Epithelial cell of esophagus (primary cell): ENCODE measurements at regions not wholly inside any gene's neighbourhood (a gene's known extent, or its start where the extent isn't known, plus 50 kb on each side); places are given as distances from the start of the nearest gene placed in this dataset.
A peak's percentile ranks its signal among the peaks of the same experiment; 100 is the strongest.

ENCODE experiments used
- DNase-seq: peaks from one replicate; pipeline ENCODE4 v3.0.0; 2010; ENCODE audit warnings: low read depth
- H3K4me3 ChIP-seq: 2 replicates; pipeline ENCODE4 v1.5.1; 2011; ENCODE audit warnings: mild to moderate bottlenecking, low read length, control low read depth
- CTCF ChIP-seq: IDR thresholded peaks from 2 replicates; pipeline ENCODE4 v1.5.1; 2011; ENCODE audit warnings: low read depth, mild to moderate bottlenecking, low read length, control low read depth, inconsistent platforms; ENCODE audit not compliant: insufficient read depth; ENCODE audit errors: missing control alignments

GRCh38 chr6:48735846-48736245, 624.8 kb upstream of the PTCHD4 start:
- DNase-seq = no peak
- no peak overlapping the region for H3K4me3 ChIP-seq
- TF ChIP-seq CTCF = no peak

GRCh38 chr6:48733581-48733980, 622.6 kb upstream of the PTCHD4 start:
- TF ChIP-seq CTCF = no peak
- peak; percentile 55 for DNase-seq
- no peak overlapping the region for H3K4me3 ChIP-seq

GRCh38 chr6:48714699-48715098, 603.7 kb upstream of the PTCHD4 start:
- no peak for TF ChIP-seq CTCF
- no peak for DNase-seq
- H3K4me3 ChIP-seq = no peak overlapping the region

GRCh38 chr6:48714250-48714649, 603.3 kb upstream of the PTCHD4 start:
- TF ChIP-seq CTCF = no peak
- DNase-seq = no peak
- H3K4me3 ChIP-seq = no peak overlapping the region

- no peak overlapping the region for H3K4me3 ChIP-seq
- no peak for DNase-seq
- no peak for TF ChIP-seq CTCF
Measured at GRCh38 chr6:48713612-48714011, 602.6 kb upstream of the PTCHD4 start.

GRCh38 chr6:48706310-48706709, 595.3 kb upstream of the PTCHD4 start:
- no peak for DNase-seq
- TF ChIP-seq CTCF = no peak
- H3K4me3 ChIP-seq = no peak overlapping the region

- no peak overlapping the region for H3K4me3 ChIP-seq
- no peak for TF ChIP-seq CTCF
- no peak for DNase-seq
Measured at GRCh38 chr6:48701572-48701971, 590.6 kb upstream of the PTCHD4 start.
